Spinal cord (tissue), 9 donors: ENCODE measurements at regions not wholly inside any gene's neighbourhood (a gene's known extent, or its start where the extent isn't known, plus 50 kb on each side); places are given as distances from the start of the nearest gene placed in this dataset.
"Not testable (repeated sequence)": the region's sequence is repeated elsewhere in the genome, so short reads cannot be mapped to it uniquely, and the experiment has no call there.

Experiments
- DNase-seq, 6 donors: peaks; one replicate each; pipeline versions ENCODE4 v3.0.0 to v3.0.0-alpha.2; 2013 to 2015; ENCODE audit warnings: low spot score in 6 of 6, low read depth in 4 of 6
- H3K27ac ChIP-seq: one replicate; pipeline ENCODE4 v1.5.1; 2013; ENCODE audit warnings: low read depth, low read length, control low read depth
- H3K27me3 ChIP-seq: one replicate; pipeline ENCODE4 v1.6.1; 2013; ENCODE audit warnings: low read length; ENCODE audit not compliant: control insufficient read depth, insufficient read depth
- H3K36me3 ChIP-seq: one replicate; pipeline ENCODE4 v1.6.1; 2013; ENCODE audit warnings: low read length; ENCODE audit not compliant: control insufficient read depth, insufficient read depth
- H3K4me1 ChIP-seq: one replicate; pipeline ENCODE4 v1.6.1; 2013; ENCODE audit warnings: low read length; ENCODE audit not compliant: control insufficient read depth, insufficient read depth
- H3K4me3 ChIP-seq: one replicate; pipeline ENCODE4 v1.5.1; 2013; ENCODE audit warnings: low read depth, low read length, control low read depth
- H3K9me3 ChIP-seq: one replicate; pipeline ENCODE4 v1.6.1; 2013; ENCODE audit warnings: low read length; ENCODE audit not compliant: control insufficient read depth, insufficient read depth
- WGBS: methylation state at CpG from one replicate; pipeline ENCODE4 v1.1.5; 2013; ENCODE audit warnings: missing lambda C conversion rate; ENCODE audit not compliant: insufficient coverage; 5-methylcytosine and 5-hydroxymethylcytosine counted together
- donor health status: healthy.

GRCh38 chr1:121016182-121017028 lies 126.8 kb downstream of the PPIAL4A start:
- H3K36me3 ChIP-seq, H3K4me1 ChIP-seq, H3K4me3 ChIP-seq, H3K9me3 ChIP-seq, H3K27me3 ChIP-seq, H3K27ac ChIP-seq: not testable (repeated sequence)
- WGBS, result no CpG with 5 or more reads among the region's 32 CpGs
- peak in 3 of 6 donors; percentile 58 to 83 (median 71) for DNase-seq

- H3K9me3 ChIP-seq, H3K27ac ChIP-seq, H3K4me1 ChIP-seq, H3K4me3 ChIP-seq, H3K36me3 ChIP-seq, H3K27me3 ChIP-seq: not testable (repeated sequence)
- peak in 1 of 6 donors; percentile 1 for DNase-seq
- WGBS, result no CpG with 5 or more reads among the region's 17 CpGs
These were observed 130.3 kb downstream of the PPIAL4A start for GRCh38 chr1:121019715-121020349.

- not testable (repeated sequence) for H3K9me3 ChIP-seq, H3K4me1 ChIP-seq, H3K27me3 ChIP-seq, H3K36me3 ChIP-seq, H3K4me3 ChIP-seq, H3K27ac ChIP-seq
- peak in 2 of 6 donors; percentile 84 to 85 for DNase-seq
- no CpG with 5 or more reads among the region's 37 CpGs for WGBS
These were observed 131.0 kb downstream of the PPIAL4A start for GRCh38 chr1:121020350-121021236.

- H3K27me3 ChIP-seq, H3K27ac ChIP-seq, H3K9me3 ChIP-seq, H3K4me3 ChIP-seq, H3K36me3 ChIP-seq, H3K4me1 ChIP-seq: not testable (repeated sequence)
- no CpG with 5 or more reads among the region's 6 CpGs for WGBS
- peak in 1 of 6 donors; percentile 1 for DNase-seq
These were observed 132.1 kb downstream of the PPIAL4A start for GRCh38 chr1:121021716-121022115.

- H3K9me3 ChIP-seq, H3K4me1 ChIP-seq, H3K4me3 ChIP-seq, DNase-seq, H3K27ac ChIP-seq, H3K27me3 ChIP-seq, H3K36me3 ChIP-seq: not testable (repeated sequence)
- WGBS, result no CpG with 5 or more reads among the region's 3 CpGs
These were observed 143.4 kb downstream of the PPIAL4A start for GRCh38 chr1:121032878-121033494.

- H3K4me3 ChIP-seq, DNase-seq, H3K27ac ChIP-seq, H3K9me3 ChIP-seq, H3K4me1 ChIP-seq, H3K36me3 ChIP-seq, H3K27me3 ChIP-seq: not testable (repeated sequence)
- no CpG with 5 or more reads among the region's 4 CpGs for WGBS
These were observed 147.2 kb downstream of the PPIAL4A start for GRCh38 chr1:121036792-121037191.

GRCh38 chr1:121040974-121041373 lies 143.2 kb downstream of the FAM72B start:
- not testable (repeated sequence) for H3K9me3 ChIP-seq, H3K4me3 ChIP-seq, DNase-seq, H3K27ac ChIP-seq, H3K27me3 ChIP-seq, H3K4me1 ChIP-seq, H3K36me3 ChIP-seq
- no CpG with 5 or more reads among the region's 4 CpGs for WGBS

GRCh38 chr1:121041497-121041896 lies 142.6 kb downstream of the FAM72B start:
- not testable (repeated sequence) for H3K36me3 ChIP-seq, H3K27ac ChIP-seq, H3K27me3 ChIP-seq, H3K9me3 ChIP-seq, DNase-seq, H3K4me1 ChIP-seq, H3K4me3 ChIP-seq
- WGBS, result no CpG with 5 or more reads among the region's 3 CpGs

- not testable (repeated sequence) for H3K4me1 ChIP-seq, DNase-seq, H3K36me3 ChIP-seq, H3K27me3 ChIP-seq, H3K27ac ChIP-seq, H3K9me3 ChIP-seq, H3K4me3 ChIP-seq
- WGBS, result no CpG with 5 or more reads among the region's 2 CpGs
These were observed 141.3 kb downstream of the FAM72B start for GRCh38 chr1:121042882-121043281.
